ENCODE measurements at regions not wholly inside any gene's neighbourhood (a gene's known extent, or its start where the extent isn't known, plus 50 kb on each side); places are given as distances from the start of the nearest gene placed in this dataset.

DNA sequence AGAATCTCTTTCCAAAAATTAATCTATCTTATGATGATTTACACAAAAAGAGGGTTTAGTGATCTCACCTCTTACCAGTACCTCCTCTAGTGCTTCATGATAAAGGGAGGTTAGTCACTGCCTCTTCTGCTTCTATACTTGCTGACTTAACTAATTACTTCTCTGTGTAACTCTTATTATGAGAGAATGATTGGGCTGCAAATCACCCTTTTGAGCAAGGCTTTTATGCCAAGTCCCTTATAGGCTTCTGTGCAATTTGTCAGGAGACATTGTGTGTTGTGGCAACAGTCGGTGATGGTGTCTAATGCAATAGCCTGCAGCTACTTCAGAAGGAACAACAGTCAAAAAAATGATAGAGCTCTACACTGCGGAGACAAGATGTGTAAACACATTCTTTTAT, 1568.1 kb upstream of the GOT2 start:
- TF ChIP-seq TAF1 (IDR thresholded peaks at IDR 0.05; ENCODE audit: low read depth) (no peak), EP300 (IDR thresholded peaks at IDR 0.05; ENCODE audit: borderline replicate concordance) (no peak), RAD21 (IDR thresholded peaks at IDR 0.05; ENCODE audit: low read depth) (no peak), EGR1 (IDR thresholded peaks at IDR 0.05) (no peak)

DNA sequence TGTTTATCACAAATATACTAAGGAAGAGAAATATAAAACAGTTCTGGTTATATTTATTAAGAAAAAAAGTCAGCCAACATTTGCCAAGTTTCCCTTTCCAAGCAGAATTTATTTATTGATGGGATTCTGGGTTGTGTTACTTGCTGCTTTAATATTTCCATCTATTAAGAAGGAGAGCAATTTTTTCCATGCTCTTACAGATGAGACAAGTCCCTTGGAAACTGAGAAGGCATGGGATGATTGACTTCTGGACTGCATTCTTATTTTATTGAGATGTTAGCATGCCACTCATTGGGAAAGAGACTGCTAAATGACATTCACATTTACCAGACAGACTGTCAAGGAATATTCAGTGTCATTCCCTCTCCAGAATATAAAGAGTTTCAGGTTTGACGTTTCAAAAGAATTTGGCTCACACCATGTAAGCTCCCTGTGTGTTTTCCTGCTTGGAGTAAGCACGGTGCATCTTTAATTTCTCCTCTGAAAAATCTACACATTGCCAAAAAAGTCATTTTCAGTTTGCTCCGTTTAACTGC, 1565.2 kb upstream of the GOT2 start:
- TF ChIP-seq YY1 (IDR thresholded peaks at IDR 0.05; ENCODE audit: low read depth) = no peak
- TF ChIP-seq EP300 (IDR thresholded peaks at IDR 0.05; ENCODE audit: borderline replicate concordance) = no peak
- no peak for TF ChIP-seq NFIC (IDR thresholded peaks at IDR 0.05)
- TF ChIP-seq CREB1 (IDR thresholded peaks at IDR 0.05; ENCODE audit: low read depth) = no peak
- TF ChIP-seq EGR1 (IDR thresholded peaks at IDR 0.05) = no peak
- TF ChIP-seq FOXM1 (IDR thresholded peaks at IDR 0.05; ENCODE audit: borderline replicate concordance, low read depth) = no peak
- no peak for TF ChIP-seq RAD21 (IDR thresholded peaks at IDR 0.05; ENCODE audit: low read depth)

DNA sequence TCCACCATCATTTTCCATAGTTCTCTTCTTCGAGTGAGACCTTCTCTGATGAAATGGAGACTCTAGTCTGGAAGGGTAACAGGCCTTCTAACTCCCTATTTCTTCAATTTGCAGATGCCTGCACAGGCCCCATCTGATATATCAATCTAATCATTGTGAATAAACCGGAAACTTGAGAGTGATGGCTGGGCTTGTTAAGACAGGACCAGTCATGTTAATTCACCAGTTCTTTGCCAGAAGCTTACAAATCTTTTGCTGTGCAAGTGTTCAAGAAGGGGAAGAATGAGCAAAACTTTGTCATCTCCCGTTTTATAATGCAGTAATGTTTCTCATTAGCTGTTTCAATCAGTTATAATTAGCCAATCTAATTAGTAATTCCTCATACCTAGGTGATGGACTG, 1561.3 kb upstream of the GOT2 start:
- TF ChIP-seq, protein P1, sequence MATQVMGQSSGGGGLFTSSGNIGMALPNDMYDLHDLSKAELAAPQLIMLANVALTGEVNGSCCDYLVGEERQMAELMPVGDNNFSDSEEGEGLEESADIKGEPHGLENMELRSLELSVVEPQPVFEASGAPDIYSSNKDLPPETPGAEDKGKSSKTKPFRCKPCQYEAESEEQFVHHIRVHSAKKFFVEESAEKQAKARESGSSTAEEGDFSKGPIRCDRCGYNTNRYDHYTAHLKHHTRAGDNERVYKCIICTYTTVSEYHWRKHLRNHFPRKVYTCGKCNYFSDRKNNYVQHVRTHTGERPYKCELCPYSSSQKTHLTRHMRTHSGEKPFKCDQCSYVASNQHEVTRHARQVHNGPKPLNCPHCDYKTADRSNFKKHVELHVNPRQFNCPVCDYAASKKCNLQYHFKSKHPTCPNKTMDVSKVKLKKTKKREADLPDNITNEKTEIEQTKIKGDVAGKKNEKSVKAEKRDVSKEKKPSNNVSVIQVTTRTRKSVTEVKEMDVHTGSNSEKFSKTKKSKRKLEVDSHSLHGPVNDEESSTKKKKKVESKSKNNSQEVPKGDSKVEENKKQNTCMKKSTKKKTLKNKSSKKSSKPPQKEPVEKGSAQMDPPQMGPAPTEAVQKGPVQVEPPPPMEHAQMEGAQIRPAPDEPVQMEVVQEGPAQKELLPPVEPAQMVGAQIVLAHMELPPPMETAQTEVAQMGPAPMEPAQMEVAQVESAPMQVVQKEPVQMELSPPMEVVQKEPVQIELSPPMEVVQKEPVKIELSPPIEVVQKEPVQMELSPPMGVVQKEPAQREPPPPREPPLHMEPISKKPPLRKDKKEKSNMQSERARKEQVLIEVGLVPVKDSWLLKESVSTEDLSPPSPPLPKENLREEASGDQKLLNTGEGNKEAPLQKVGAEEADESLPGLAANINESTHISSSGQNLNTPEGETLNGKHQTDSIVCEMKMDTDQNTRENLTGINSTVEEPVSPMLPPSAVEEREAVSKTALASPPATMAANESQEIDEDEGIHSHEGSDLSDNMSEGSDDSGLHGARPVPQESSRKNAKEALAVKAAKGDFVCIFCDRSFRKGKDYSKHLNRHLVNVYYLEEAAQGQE (IDR thresholded peaks at IDR 0.05; ENCODE audit: low read depth) = no peak
- TF ChIP-seq CREB1 (IDR thresholded peaks at IDR 0.05; ENCODE audit: low read depth) (no peak), NFIC (IDR thresholded peaks at IDR 0.05) (no peak), YY1 (IDR thresholded peaks at IDR 0.05; ENCODE audit: low read depth) (no peak), TAF1 (IDR thresholded peaks at IDR 0.05; ENCODE audit: low read depth) (no peak), RAD21 (IDR thresholded peaks at IDR 0.05; ENCODE audit: low read depth) (no peak), ZBTB7A (IDR thresholded peaks at IDR 0.05; ENCODE audit: low read depth) (no peak), EP300 (IDR thresholded peaks at IDR 0.05; ENCODE audit: borderline replicate concordance) (no peak), FOXM1 (IDR thresholded peaks at IDR 0.05; ENCODE audit: borderline replicate concordance, low read depth) (no peak)
- TF ChIP-seq, protein P2, sequence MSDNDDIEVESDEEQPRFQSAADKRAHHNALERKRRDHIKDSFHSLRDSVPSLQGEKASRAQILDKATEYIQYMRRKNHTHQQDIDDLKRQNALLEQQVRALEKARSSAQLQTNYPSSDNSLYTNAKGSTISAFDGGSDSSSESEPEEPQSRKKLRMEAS (IDR thresholded peaks at IDR 0.05) = no peak
- TF ChIP-seq, protein P3, sequence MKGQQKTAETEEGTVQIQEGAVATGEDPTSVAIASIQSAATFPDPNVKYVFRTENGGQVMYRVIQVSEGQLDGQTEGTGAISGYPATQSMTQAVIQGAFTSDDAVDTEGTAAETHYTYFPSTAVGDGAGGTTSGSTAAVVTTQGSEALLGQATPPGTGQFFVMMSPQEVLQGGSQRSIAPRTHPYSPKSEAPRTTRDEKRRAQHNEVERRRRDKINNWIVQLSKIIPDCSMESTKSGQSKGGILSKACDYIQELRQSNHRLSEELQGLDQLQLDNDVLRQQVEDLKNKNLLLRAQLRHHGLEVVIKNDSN (IDR thresholded peaks at IDR 0.05) = no peak

DNA sequence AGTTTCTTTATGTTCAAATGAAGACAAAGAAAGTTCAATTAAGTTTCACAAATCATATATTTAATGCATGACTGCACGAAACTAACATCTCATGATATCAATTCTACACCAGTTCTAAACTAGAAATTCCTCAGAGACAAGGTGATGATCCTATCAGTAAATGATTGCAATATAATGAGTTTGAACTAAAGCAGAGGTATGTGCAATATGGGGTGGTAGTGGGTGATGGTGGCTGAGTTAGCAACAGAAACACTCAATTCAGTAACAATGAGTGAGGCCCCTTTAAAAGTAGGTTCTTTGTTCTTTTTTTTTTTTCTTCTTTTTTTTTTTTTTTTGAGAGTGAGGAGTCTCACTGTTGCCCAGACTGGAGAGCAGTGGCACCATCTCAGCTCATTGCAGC, 1551.7 kb upstream of the GOT2 start:
- TF ChIP-seq RAD21 (IDR thresholded peaks at IDR 0.05; ENCODE audit: low read depth) (no peak), EGR1 (IDR thresholded peaks at IDR 0.05) (no peak), TAF1 (IDR thresholded peaks at IDR 0.05; ENCODE audit: low read depth) (no peak), TCF12 (IDR thresholded peaks at IDR 0.05; ENCODE audit: low read depth) (no peak), FOXM1 (IDR thresholded peaks at IDR 0.05; ENCODE audit: borderline replicate concordance, low read depth) (no peak), EP300 (IDR thresholded peaks at IDR 0.05; ENCODE audit: borderline replicate concordance) (no peak), YY1 (IDR thresholded peaks at IDR 0.05; ENCODE audit: low read depth) (no peak), CREB1 (IDR thresholded peaks at IDR 0.05; ENCODE audit: low read depth) (no peak), TEAD4 (IDR thresholded peaks at IDR 0.05) (no peak), ZBTB7A (IDR thresholded peaks at IDR 0.05; ENCODE audit: low read depth) (no peak), CEBPB (IDR thresholded peaks at IDR 0.05) (no peak), NFIC (IDR thresholded peaks at IDR 0.05) (no peak)
- TF ChIP-seq, protein P2 (IDR thresholded peaks at IDR 0.05) = no peak
- TF ChIP-seq, protein P1 (IDR thresholded peaks at IDR 0.05; ENCODE audit: low read depth) = no peak
- TF ChIP-seq, protein P3 (IDR thresholded peaks at IDR 0.05) = no peak

DNA sequence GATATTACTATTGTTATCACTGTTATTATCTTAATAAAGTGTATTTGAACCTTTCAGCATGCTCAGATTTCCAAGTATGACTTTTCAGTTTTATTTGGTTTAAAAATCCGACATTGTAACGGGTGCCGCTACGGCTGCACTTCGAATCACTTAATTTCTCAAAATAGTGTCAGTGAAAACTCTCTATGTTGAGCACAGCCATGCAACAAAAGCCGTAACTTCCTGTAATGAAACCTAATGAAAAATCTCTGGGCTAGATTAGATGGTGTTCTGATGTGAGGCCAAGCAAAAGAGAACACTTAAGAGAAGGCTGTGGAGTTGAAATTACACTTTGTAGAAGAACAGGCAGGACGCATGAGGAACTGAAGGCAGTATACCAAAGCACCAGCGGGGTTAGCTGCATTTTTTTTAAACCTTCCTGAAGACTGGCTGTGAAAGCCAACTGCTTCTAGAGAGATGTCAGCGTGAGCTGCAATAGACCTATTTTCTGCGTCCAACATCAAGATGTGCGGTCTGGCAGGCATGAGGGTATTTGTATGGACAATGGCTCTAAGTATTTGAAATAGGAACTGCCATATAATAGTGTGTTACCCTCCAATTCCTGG, 1545.0 kb upstream of the GOT2 start:
- TF ChIP-seq ZBTB7A (IDR thresholded peaks at IDR 0.05; ENCODE audit: low read depth) = no peak
- no peak for TF ChIP-seq EP300 (IDR thresholded peaks at IDR 0.05; ENCODE audit: borderline replicate concordance)
- TF ChIP-seq YY1 (IDR thresholded peaks at IDR 0.05; ENCODE audit: low read depth) = no peak
- no peak for TF ChIP-seq CEBPB (IDR thresholded peaks at IDR 0.05)
- no peak for TF ChIP-seq RAD21 (IDR thresholded peaks at IDR 0.05; ENCODE audit: low read depth)
- TF ChIP-seq, protein P2 (IDR thresholded peaks at IDR 0.05) = no peak
